Endothelial cell (in vitro differentiated cells): ENCODE measurements at regions not wholly inside any gene's neighbourhood (a gene's known extent, or its start where the extent isn't known, plus 50 kb on each side); places are given as distances from the start of the nearest gene placed in this dataset.

ENCODE experiments used
- DNase-seq: peaks from one replicate; pipeline ENCODE4 v3.0.0; 2021; ENCODE audit warnings: low spot score
- H3K27ac Mint-ChIP-seq: one replicate; pipeline ENCODE4 v1.8.0; 2021; ENCODE audit warnings: mixed read lengths, inconsistent platforms; ENCODE audit not compliant: unreplicated experiment
- H3K27me3 Mint-ChIP-seq: one replicate; pipeline ENCODE4 v1.8.0; 2021; ENCODE audit warnings: mild to moderate bottlenecking, moderate library complexity, mixed read lengths, inconsistent platforms; ENCODE audit not compliant: unreplicated experiment
- H3K36me3 Mint-ChIP-seq: one replicate; pipeline ENCODE4 v1.8.0; 2021; ENCODE audit warnings: mild to moderate bottlenecking, low read depth, mixed read lengths, inconsistent platforms; ENCODE audit not compliant: unreplicated experiment
- H3K4me1 Mint-ChIP-seq: one replicate; pipeline ENCODE4 v1.8.0; 2021; ENCODE audit warnings: mild to moderate bottlenecking, mixed read lengths, inconsistent platforms; ENCODE audit not compliant: unreplicated experiment
- H3K4me3 Mint-ChIP-seq: one replicate; pipeline ENCODE4 v1.8.0; 2021; ENCODE audit warnings: mild to moderate bottlenecking, mixed read lengths, inconsistent platforms; ENCODE audit not compliant: unreplicated experiment
- H3K9me3 Mint-ChIP-seq: one replicate; pipeline ENCODE4 v1.8.0; 2021; ENCODE audit warnings: mixed read lengths, inconsistent platforms; ENCODE audit not compliant: unreplicated experiment
- CTCF ChIP-seq: fragments of 200-600 bp; sonication (generic); IDR thresholded peaks from one replicate; pipeline ENCODE4 v1.5.0; 2021; ENCODE audit warnings: antibody characterized with exemption; ENCODE audit not compliant: unreplicated experiment

DNA sequence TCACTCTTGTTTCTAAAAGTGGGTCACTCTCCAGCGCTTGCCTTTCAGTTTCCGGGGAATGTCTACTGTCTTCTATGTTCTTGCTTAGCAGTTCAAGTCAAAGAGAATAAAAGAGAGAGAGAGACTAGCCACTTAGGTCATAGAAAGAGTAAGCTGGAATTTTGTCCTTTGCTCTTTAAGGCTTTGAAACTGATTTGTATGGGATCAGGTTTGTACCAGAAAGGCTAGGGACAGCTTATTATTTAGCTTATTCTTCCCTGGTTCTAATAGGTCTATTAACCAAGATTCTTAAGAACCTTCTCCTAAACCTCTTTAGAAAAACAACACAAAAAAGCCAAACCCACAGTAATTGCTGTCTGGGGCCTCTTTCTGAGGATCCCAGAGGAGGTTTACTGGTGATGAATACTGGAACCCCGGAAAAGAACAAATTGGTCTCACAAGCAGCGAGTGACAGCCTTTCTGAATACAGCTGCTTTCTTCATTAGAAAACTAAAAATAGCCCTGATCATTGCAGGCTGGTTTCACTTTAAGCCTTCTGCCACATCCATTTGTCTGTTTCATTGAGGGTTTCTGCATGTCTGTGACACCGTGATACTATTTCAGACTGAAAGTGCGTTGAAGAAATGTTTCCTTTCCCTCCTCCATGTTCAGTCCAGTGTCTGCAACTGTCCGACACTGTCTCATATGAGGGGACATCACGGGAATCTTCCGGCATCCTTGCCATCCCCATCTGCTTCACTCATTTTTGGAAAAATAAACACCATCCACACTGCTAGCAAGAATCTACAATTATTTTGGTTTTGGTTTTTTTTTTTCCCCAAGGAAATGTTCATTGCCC, 75.1 kb upstream of the ATXN1 start:
- peaks cover 14% of the 10 kb centered on the region for H3K4me1 Mint-ChIP-seq
- H3K27ac Mint-ChIP-seq: no peak overlapping the region
- no peak for TF ChIP-seq CTCF
- no peaks in the 10 kb centered on the region for H3K9me3 Mint-ChIP-seq
- no peak for DNase-seq
- no peaks in the 10 kb centered on the region for H3K27me3 Mint-ChIP-seq
- H3K4me3 Mint-ChIP-seq: no peak overlapping the region
- H3K36me3 Mint-ChIP-seq: no peaks in the 10 kb centered on the region

DNA sequence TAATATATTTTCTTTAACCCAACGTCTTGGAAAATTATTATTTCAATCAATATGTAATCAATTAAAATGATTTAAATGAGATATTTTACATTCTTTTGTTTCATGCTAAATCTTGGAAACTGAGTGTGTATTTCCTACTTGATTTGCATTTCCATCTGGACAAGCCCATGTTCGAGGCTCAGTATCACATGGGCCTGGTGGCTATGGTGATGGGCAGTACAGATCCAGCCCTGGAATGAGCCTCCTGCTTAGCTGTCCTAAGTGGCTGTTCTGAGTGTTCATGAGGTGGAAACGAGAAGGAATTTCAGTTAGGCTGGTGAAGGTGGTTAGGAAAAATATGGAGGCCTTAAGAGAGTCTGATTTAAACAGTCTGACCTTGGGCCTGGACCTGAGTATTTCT, 73.0 kb upstream of the ATXN1 start:
- H3K27ac Mint-ChIP-seq: no peak overlapping the region
- no peak for TF ChIP-seq CTCF
- no peaks in the 10 kb centered on the region for H3K36me3 Mint-ChIP-seq
- H3K9me3 Mint-ChIP-seq: no peaks in the 10 kb centered on the region
- no peak for DNase-seq
- H3K4me3 Mint-ChIP-seq: no peak overlapping the region
- H3K27me3 Mint-ChIP-seq: no peaks in the 10 kb centered on the region
- no peaks in the 10 kb centered on the region for H3K4me1 Mint-ChIP-seq

DNA sequence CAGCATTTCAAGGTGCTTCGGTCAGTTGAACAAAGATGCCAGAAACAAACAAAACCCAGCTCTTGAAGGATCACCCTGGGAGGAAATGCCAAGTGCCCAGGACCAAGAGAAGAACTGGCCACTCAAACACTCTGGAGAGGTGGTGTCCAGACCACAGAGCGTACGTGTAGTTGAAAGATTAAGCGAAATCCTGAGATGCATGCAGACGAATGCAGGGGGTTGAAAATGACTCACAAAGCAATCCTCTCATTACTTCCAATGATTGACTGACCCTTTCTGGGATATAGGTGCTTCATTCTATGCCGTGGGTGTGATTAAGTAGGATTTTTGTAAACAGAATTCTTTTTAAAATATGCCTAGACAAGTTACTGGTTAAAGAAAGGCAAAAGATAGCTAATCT, 71.5 kb upstream of the ATXN1 start:
- no peak overlapping the region for H3K27ac Mint-ChIP-seq
- H3K36me3 Mint-ChIP-seq: no peaks in the 10 kb centered on the region
- no peak for DNase-seq
- H3K9me3 Mint-ChIP-seq: no peaks in the 10 kb centered on the region
- no peaks in the 10 kb centered on the region for H3K27me3 Mint-ChIP-seq
- TF ChIP-seq CTCF: no peak
- no peak overlapping the region for H3K4me3 Mint-ChIP-seq
- H3K4me1 Mint-ChIP-seq: no peaks in the 10 kb centered on the region

DNA sequence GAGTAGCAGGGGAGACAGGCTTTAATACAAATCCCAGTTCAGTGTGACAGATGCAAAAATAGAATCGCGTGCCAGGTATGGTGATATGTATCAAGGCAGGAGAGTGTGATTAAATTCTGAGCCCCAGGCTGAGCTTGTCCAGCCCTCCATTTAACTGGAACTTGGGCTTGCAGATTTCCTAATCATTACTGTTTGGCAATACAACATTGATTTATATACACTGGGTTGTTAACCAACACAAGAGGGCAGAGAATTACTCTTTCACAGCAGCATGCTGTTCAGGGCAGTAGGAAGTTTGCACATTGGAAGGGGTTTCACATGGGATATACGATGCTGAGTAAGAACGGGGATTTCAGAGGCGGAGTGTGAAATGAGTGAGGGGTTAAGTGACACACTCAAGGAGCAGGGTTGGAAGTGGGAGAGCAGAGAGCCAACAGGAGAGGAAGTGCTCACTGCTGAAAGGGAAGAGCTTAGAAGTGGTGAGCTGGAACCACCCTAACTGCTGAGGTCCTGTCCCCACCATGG, 70.8 kb upstream of the ATXN1 start:
- DNase-seq: no peak
- Mint-ChIP-seq H3K4me1 (peaks cover 5% of the 10 kb centered on the region), H3K4me3 (no peak overlapping the region), H3K9me3 (no peaks in the 10 kb centered on the region), H3K27me3 (no peaks in the 10 kb centered on the region), H3K36me3 (no peaks in the 10 kb centered on the region), H3K27ac (no peak overlapping the region)
- TF ChIP-seq CTCF: no peak

GRCh38 chr6:16831136-16831535, 69.9 kb upstream of the ATXN1 start:
- no peak for TF ChIP-seq CTCF
- Mint-ChIP-seq H3K4me3 (no peak overlapping the region), H3K36me3 (no peaks in the 10 kb centered on the region), H3K27ac (no peak overlapping the region), H3K4me1 (peaks cover 6% of the 10 kb centered on the region), H3K9me3 (no peaks in the 10 kb centered on the region), H3K27me3 (no peaks in the 10 kb centered on the region)
- DNase-seq: no peak
